ENCODE measurements at regions not wholly inside any gene's neighbourhood (a gene's known extent, or its start where the extent isn't known, plus 50 kb on each side); places are given as distances from the start of the nearest gene placed in this dataset.

- DNase-seq, result no peak
Observed at GRCh38 chr4:128347930-128348660, 60.5 kb upstream of the PGRMC2 start.

GRCh38 chr4:128347175-128347868 is 59.7 kb upstream of the PGRMC2 start:
- DNase-seq, result no peak

GRCh38 chr4:128346054-128346716 is 58.6 kb upstream of the PGRMC2 start:
- DNase-seq, result no peak

GRCh38 chr4:128345650-128346049 is 58.0 kb upstream of the PGRMC2 start:
- no peak for DNase-seq

- DNase-seq, result no peak
Observed at GRCh38 chr4:128342762-128343161, 55.1 kb upstream of the PGRMC2 start.

- no peak for DNase-seq
Observed at GRCh38 chr4:128341634-128342033, 54.0 kb upstream of the PGRMC2 start.

- DNase-seq, result no peak
Observed at GRCh38 chr4:128338634-128339355, 51.2 kb upstream of the PGRMC2 start.

GRCh38 chr4:128337863-128338262 is 50.2 kb upstream of the PGRMC2 start:
- DNase-seq, result no peak

Data from suppressor macrophage treated with lipopolysaccharide for 1 hour (primary cell).